ENCODE measurements at regions not wholly inside any gene's neighbourhood (a gene's known extent, or its start where the extent isn't known, plus 50 kb on each side); places are given as distances from the start of the nearest gene placed in this dataset.

GRCh38 chr12:124511259-124511985, 56.0 kb downstream of the NCOR2 start:
- no peak for TF ChIP-seq Cebpa-rat (IDR thresholded peaks at IDR 0.05)
- H3K4me3 ChIP-seq: no peak overlapping the region
- peaks cover 3 to 57% (median 14%) of the 10 kb centered on the region in 11 experiments; a peak in 12 of 22 replicates for H3K36me3 ChIP-seq
- H3K4me1 ChIP-seq: peaks cover 80 to 98% (median 89%) of the 10 kb centered on the region in 10 experiments
- no peaks in the 10 kb centered on the region for H3K27me3 ChIP-seq
- H3K4me2 ChIP-seq: peak overlapping the region; percentile 66 to 94 (median 79)
- H3K27ac ChIP-seq: peak overlapping the region in 2 of 11 experiments; percentile 45 to 46; a peak in 2 of 22 replicates
- H3K9me3 ChIP-seq (replicated peaks in 1 of 11): no peaks in the 10 kb centered on the region
- peak overlapping the region in 2 of 11 experiments; percentile 44; a peak in 3 of 22 replicates for H3K9ac ChIP-seq
- H4K20me1 ChIP-seq: peaks cover 100% of the 10 kb centered on the region in 11 experiments

DNA sequence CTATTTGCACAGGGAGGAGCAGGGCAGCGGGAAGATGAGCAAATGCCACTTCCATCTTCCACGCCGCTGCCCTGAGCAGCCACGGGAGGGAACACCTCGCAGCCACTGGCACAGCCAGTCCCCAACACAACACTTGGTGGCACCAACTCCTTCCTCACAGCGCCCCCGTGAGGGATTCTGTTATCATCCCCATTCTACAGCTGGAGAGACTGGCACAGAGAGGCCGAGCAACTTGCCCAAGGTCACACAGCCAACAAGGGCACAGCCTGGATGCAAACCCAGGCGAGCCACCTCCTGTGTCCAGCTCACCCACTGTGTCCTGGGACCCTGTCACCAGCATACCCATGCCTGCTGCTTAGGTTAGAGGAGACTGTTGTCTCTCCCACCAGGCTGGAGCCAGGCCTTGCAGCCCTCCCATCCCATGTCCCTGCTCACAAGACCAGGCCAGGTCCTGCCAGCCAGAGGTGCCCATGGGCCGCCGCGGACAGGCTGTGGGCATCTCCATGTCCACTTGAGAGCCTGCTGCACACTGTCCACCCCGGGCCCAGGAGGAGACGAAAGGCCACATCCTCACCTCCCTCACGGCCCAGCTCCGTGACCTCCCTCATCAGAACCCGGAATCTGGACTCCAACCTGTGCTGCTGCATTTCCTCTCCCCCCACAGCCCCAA, 57.0 kb downstream of the NCOR2 start:
- Histone ChIP-seq H3K36me3 (peaks cover 0 to 47% (median 9%) of the 10 kb centered on the region in 11 experiments; a peak in 12 of 22 replicates), H4K20me1 (peaks cover 100% of the 10 kb centered on the region in 11 experiments), H3K9ac (peak overlapping the region in 3 of 11 experiments; percentile 11 to 26 (median 15); a peak in 3 of 22 replicates), H3K4me3 (no peak overlapping the region), H3K4me2 (peak overlapping the region; percentile 66 to 94 (median 81); a peak in 21 of 22 replicates), H3K27ac (peak overlapping the region in 1 of 11 experiments; percentile 21; a peak in 2 of 22 replicates), H3K4me1 (peaks cover 88 to 99% (median 91%) of the 10 kb centered on the region in 10 experiments), H3K27me3 (no peaks in the 10 kb centered on the region), H3K9me3 (replicated peaks in 1 of 11) (no peaks in the 10 kb centered on the region)
- no peak for TF ChIP-seq Cebpa-rat (IDR thresholded peaks at IDR 0.05)

DNA sequence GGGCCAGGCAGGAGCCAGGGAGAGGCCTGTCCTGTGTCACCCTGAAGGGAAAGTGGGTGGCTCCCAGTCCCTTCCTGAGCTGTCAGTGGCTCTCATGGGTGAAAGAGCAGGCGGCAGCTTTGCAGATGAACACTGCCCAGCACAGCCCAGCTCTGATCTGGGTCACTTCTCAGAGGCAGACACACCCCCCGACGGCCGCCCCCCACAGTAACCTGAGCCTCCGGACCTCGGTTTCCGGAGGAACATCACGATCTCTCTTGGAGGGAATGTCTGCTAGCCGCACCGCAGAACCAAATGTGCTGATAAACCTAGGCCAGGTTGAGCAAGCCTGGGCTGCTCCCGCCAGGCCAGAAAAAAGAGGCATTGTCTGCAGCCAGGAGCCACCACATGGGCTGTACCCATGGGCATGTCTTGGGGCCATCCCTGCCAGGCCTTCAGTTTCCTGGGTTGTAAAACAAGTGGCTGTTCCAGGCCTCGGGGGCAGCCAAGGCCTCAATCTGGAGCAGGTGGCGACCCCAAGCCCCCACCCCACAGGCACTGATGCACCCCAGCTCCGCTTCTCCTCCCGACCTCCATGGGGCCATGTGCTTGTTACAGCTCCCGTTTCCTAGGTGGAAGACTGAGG, 57.6 kb downstream of the NCOR2 start:
- Histone ChIP-seq H3K27ac (peak overlapping the region in 2 of 11 experiments; percentile 21 to 31; a peak in 2 of 22 replicates), H3K36me3 (peaks cover 0 to 41% (median 9%) of the 10 kb centered on the region in 11 experiments; a peak in 10 of 22 replicates), H3K4me3 (no peak overlapping the region), H3K9me3 (replicated peaks in 1 of 11) (no peaks in the 10 kb centered on the region), H3K9ac (peak overlapping the region in 6 of 11 experiments; percentile 11 to 44 (median 22); a peak in 4 of 22 replicates), H3K27me3 (no peaks in the 10 kb centered on the region), H4K20me1 (peaks cover 100% of the 10 kb centered on the region in 11 experiments), H3K4me2 (peak overlapping the region; percentile 66 to 94 (median 81)), H3K4me1 (peaks cover 95 to 100% (median 97%) of the 10 kb centered on the region in 10 experiments)
- TF ChIP-seq Cebpa-rat (IDR thresholded peaks at IDR 0.05): no peak

DNA sequence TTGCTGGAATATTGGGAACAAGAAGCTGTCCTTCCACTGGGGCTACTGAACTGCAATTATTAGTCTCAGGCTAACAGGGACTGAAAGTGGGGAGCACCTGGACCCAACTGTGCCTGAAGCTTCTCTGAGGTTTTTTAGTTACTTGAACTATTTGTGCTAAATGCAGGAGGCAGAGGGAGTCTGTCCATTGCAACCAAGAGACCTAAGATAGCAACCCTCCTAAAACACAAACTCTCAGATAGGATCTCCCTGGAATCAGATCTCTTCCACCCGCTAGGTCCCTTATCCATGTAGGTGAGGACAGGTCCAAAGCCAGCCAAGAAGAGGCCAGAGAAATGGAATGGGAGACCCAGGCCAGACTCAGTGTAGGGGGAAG, 58.1 kb downstream of the NCOR2 start:
- Histone ChIP-seq H3K27me3 (no peaks in the 10 kb centered on the region), H3K4me3 (no peak overlapping the region), H3K9me3 (replicated peaks in 1 of 11) (no peaks in the 10 kb centered on the region), H3K27ac (peak overlapping the region in 1 of 11 experiments; percentile 31; a peak in 1 of 22 replicates), H3K36me3 (peaks cover 0 to 36% (median 8%) of the 10 kb centered on the region in 11 experiments; a peak in 10 of 22 replicates), H3K9ac (peak overlapping the region in 8 of 11 experiments; percentile 10 to 44 (median 24); a peak in 8 of 22 replicates), H4K20me1 (peaks cover 100% of the 10 kb centered on the region in 11 experiments), H3K4me1 (peaks cover 98 to 100% (median 100%) of the 10 kb centered on the region in 10 experiments), H3K4me2 (peak overlapping the region; percentile 66 to 94 (median 81))
- no peak for TF ChIP-seq Cebpa-rat (IDR thresholded peaks at IDR 0.05)

DNA sequence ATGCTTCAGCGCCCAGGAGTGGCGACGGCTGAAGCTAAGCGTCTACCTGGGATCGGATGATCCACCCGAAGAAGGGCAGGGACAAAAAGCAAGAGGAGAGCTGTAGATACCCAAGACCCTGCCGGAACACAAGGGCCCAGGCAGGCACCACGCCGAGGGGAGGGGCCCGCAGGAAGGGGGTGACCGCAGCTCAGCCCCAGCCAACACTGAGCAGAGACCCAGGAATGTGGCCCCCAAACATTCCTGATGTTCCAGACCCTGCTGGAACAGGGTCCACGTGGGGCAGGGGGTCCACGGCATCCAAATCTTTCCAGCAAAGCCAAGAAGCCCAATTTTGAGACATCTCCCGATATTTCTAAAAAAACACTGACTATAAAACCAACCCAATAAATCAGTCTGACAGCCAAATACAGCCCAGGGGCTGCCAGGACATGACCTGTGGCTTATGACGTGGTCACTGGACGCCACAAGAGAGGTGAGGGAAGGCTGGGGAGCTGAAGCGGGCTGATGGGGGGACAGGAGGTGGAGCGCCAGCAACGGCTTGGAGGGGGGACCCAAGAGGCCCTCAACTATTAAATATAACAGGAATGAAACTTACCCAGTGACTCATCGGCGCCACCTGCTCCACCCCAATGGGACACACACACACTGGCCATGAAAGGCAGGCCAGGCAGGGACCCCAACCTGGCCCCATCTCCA, 58.9 kb downstream of the NCOR2 start:
- H3K27me3 ChIP-seq: no peaks in the 10 kb centered on the region
- H3K4me1 ChIP-seq: peaks cover 97 to 100% (median 99%) of the 10 kb centered on the region in 10 experiments
- peak overlapping the region in 9 of 11 experiments; percentile 3 to 72 (median 26); a peak in 11 of 22 replicates for H3K9ac ChIP-seq
- H3K9me3 ChIP-seq (replicated peaks in 1 of 11): no peaks in the 10 kb centered on the region
- H3K4me3 ChIP-seq: no peak overlapping the region
- peaks cover 0 to 36% (median 1%) of the 10 kb centered on the region in 11 experiments; a peak in 9 of 22 replicates for H3K36me3 ChIP-seq
- H3K27ac ChIP-seq: peak overlapping the region in 3 of 11 experiments; percentile 22 to 51 (median 35); a peak in 3 of 22 replicates
- no peak for TF ChIP-seq Cebpa-rat (IDR thresholded peaks at IDR 0.05)
- peaks cover 100% of the 10 kb centered on the region in 11 experiments for H4K20me1 ChIP-seq
- H3K4me2 ChIP-seq: peak overlapping the region; percentile 66 to 94 (median 81)

DNA sequence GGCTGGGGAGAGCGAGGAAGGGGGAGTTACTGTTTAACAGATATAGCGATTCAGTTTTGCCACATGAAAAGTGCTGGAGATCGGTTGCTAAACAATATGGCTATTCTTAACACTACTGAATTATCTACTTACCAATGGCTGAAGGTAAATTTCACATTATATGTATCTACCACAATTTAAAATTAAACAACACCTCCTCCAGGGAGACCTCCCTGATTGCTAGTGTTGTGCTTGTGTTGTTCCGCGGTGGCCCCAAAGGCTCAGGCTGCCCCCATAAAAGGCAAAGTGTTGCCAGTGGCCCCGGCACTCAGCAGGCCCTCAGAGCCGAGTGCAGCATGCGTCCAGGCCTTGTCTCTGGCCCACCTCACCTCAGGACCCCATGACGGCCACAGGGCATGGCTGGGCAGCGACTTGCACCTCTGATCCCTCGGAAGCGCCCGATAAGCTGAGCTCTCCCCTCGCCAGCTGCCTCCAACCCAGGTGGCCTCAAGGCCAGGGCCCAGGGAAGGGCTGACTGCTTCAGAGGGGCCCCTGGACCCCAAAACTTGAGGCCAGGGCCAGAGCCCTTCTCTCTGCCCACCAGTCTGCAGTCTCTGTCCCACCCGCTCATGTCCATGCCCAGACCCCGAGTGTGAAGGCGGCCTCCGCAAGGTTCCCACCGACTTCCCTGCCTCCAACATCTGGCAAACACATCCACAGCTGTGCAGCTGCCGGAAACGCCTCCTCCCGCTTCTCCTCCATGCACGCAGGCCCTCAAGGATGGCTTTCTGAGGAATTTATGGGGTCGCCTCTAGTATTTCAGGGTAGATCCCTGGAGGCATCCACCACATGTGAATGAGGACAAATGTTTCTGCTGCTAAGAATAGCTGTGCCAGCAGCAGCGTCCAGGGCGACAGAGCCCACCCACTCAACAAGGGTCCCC, 60.0 kb downstream of the NCOR2 start:
- Histone ChIP-seq H3K27ac (peak overlapping the region in 10 of 11 experiments; percentile 49 to 76 (median 60); a peak in 17 of 22 replicates), H3K9me3 (replicated peaks in 1 of 11) (no peaks in the 10 kb centered on the region), H3K4me2 (peak overlapping the region; percentile 66 to 94 (median 81)), H3K4me3 (0 out of 20 replicates have a peak overlapping the region, but pooled peaks of 1 of the 10 experiments have one; percentile 23), H3K36me3 (peaks cover 0 to 39% (median 0%) of the 10 kb centered on the region in 11 experiments; a peak in 9 of 22 replicates), H3K4me1 (peaks cover 86 to 98% (median 95%) of the 10 kb centered on the region in 10 experiments), H4K20me1 (peaks cover 99 to 100% (median 100%) of the 10 kb centered on the region in 11 experiments), H3K27me3 (no peaks in the 10 kb centered on the region), H3K9ac (peak overlapping the region; percentile 30 to 72 (median 57); a peak in 18 of 22 replicates)
- TF ChIP-seq Cebpa-rat (IDR thresholded peaks at IDR 0.05): no peak

DNA sequence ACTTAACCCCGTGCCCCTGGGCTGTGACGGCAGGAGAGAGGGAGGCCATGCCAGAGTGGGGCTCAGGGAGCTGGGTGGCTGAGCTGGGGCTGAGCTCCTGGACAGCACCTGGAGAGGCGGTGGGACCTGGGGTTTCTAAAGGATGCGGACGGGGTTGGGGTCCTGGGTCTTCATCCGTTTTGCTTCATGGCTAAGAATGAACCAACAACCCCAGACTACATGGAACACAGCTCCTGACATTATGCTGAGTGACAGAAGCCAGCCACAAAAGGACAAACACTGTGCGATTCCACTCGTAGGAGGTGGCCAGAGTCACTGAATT, 60.6 kb downstream of the NCOR2 start:
- Histone ChIP-seq H3K27ac (peak overlapping the region; percentile 43 to 76 (median 57); a peak in 21 of 22 replicates), H3K9ac (peak overlapping the region; percentile 14 to 72 (median 57); a peak in 20 of 22 replicates)

More for the DNA sequence above, 60.6 kb downstream of the NCOR2 start:
- H3K36me3 ChIP-seq: peaks cover 0 to 40% (median 0%) of the 10 kb centered on the region in 11 experiments; a peak in 9 of 22 replicates
- H4K20me1 ChIP-seq: peaks cover 99 to 100% (median 100%) of the 10 kb centered on the region in 11 experiments
- peaks cover 86 to 98% (median 95%) of the 10 kb centered on the region in 10 experiments for H3K4me1 ChIP-seq
- peak overlapping the region in 7 of 10 experiments; percentile 9 to 54 (median 25); a peak in 9 of 20 replicates for H3K4me3 ChIP-seq
- no peak for TF ChIP-seq Cebpa-rat (IDR thresholded peaks at IDR 0.05)
- H3K9me3 ChIP-seq (replicated peaks in 1 of 11): no peaks in the 10 kb centered on the region
- H3K27me3 ChIP-seq: no peaks in the 10 kb centered on the region
- peak overlapping the region; percentile 66 to 94 (median 81) for H3K4me2 ChIP-seq
